HepG2 (cell line): ENCODE measurements at regions not wholly inside any gene's neighbourhood (a gene's known extent, or its start where the extent isn't known, plus 50 kb on each side); places are given as distances from the start of the nearest gene placed in this dataset.

Experiments
- CEBPG ChIP-seq: IDR thresholded peaks from 2 replicates; pipeline ENCODE4 v1.6.1; 2016
- NONO ChIP-seq, 2 experiments: fragments of 450-650 bp in 1 of 2; sonication (generic) in 1 of 2; formaldehyde crosslinking in 1 of 2; IDR thresholded peaks in 1 of 2; conservative IDR thresholded peaks in 1 of 2; 2 replicates each; pipeline versions ENCODE4 v1.6.1 to v1.8.0; 2017 to 2022; ENCODE audit warnings: mild to moderate bottlenecking in 1 of 2, missing genetic modification reagents in 1 of 2, moderate library complexity in 1 of 2
- NR2F6 ChIP-seq, 2 experiments: IDR thresholded peaks; 2 replicates each; pipeline ENCODE4 v1.6.1; 2016; ENCODE audit warnings: antibody characterized with exemption in 1 of 2, mild to moderate bottlenecking in 1 of 2
- NRL ChIP-seq: sonication (generic); formaldehyde crosslinking; IDR thresholded peaks from 2 replicates; pipeline ENCODE4 v1.5.0; 2020; ENCODE audit warnings: missing genetic modification reagents, mild to moderate bottlenecking, moderate library complexity, borderline replicate concordance
- PAF1 ChIP-seq: IDR thresholded peaks from 2 replicates; pipeline ENCODE4 v1.6.1; 2016; ENCODE audit warnings: missing genetic modification reagents, missing compliant biosample characterization
- RXRB ChIP-seq: IDR thresholded peaks from 2 replicates; pipeline ENCODE4 v1.6.1; 2016; ENCODE audit warnings: borderline replicate concordance, missing genetic modification reagents, missing compliant biosample characterization
- SAP130 ChIP-seq: IDR thresholded peaks from 2 replicates; pipeline ENCODE4 v1.6.1; 2016; ENCODE audit warnings: low read depth
- ZBTB1 ChIP-seq: sonication (generic); formaldehyde crosslinking; IDR thresholded peaks from 2 replicates; pipeline ENCODE4 v1.4.0; 2020; ENCODE audit warnings: missing genetic modification reagents, borderline replicate concordance
- ZNF251 ChIP-seq: sonication (generic); formaldehyde crosslinking; IDR thresholded peaks from 2 replicates; pipeline ENCODE4 v1.9.0; 2021; ENCODE audit warnings: mild to moderate bottlenecking, missing genetic modification reagents
- TF ChIP-seq, protein P1 (sequence below), 2 experiments: sonication (generic) in 1 of 2; formaldehyde crosslinking in 1 of 2; IDR thresholded peaks; 2 replicates each; pipeline versions ENCODE4 v1.5.1 to v1.6.1; 2011 to 2020; ENCODE audit warnings: borderline replicate concordance in 1 of 2, low read depth in 1 of 2, low read length in 1 of 2, mild to moderate bottlenecking in 1 of 2, missing genetic modification reagents in 1 of 2, moderate library complexity in 1 of 2
- TF ChIP-seq, protein P2 (sequence below): sonication (generic); formaldehyde crosslinking; IDR thresholded peaks from 2 replicates; pipeline ENCODE4 v1.5.0; 2020; ENCODE audit warnings: missing genetic modification reagents
- TF ChIP-seq, protein P3 (sequence below): sonication (generic); formaldehyde crosslinking; IDR thresholded peaks from 2 replicates; pipeline ENCODE4 v1.5.0; 2020; ENCODE audit warnings: mild to moderate bottlenecking, missing genetic modification reagents
- TF ChIP-seq, protein P4 (sequence below): sonication (generic); formaldehyde crosslinking; IDR thresholded peaks from 2 replicates; pipeline ENCODE4 v1.4.0; 2020; ENCODE audit warnings: missing genetic modification reagents
- TF ChIP-seq, protein P5 (sequence below): IDR thresholded peaks from 2 replicates; pipeline ENCODE4 v1.6.1; 2012; ENCODE audit warnings: low read length, improper control_type of control experiment
- TF ChIP-seq, protein P6 (sequence below): sonication (generic); formaldehyde crosslinking; IDR thresholded peaks from 2 replicates; pipeline ENCODE4 v1.4.0; 2020; ENCODE audit warnings: missing genetic modification reagents, borderline replicate concordance

DNA sequence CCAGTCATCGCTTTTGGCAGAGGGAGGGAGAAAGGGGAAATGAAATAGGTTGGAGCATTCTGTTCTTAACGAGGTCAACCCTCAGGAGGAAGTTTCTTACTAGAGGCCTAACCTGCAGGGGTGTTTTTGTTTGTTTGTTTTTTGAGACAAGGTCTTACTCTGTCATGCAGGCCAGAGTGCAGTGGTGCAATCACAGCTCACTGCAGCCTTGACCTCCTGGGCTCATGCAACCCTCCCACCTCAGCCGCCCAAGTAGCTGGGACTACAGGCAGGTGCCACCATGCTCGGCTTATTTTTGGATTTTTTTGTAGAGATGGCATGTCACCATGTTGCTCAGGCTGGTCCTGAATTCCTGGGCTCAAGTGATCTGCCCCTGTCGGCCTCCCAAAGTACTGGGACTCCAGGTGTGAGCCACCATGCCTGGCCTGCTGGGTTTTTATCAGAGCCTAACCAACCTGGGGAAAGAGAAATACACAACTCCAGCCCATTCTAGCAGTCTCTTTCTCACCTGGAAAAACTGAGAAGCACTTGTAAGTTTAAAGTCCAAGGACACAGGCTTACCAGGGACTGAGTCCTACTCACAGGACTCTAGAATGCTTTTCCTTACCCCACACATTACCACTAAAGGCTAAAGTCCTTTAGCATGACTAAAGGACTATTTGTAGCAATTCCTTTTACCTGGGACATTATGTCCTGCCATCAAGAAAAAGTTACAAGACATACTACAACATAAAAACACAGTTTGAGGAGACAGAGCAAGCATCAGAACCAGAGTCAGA lies 101.0 kb upstream of the EGFR start (continued):
- no peak for TF ChIP-seq NONO (IDR thresholded peaks at IDR 0.05)
- TF ChIP-seq NONO (CRISPR knock-in tag; conservative IDR thresholded peaks at IDR 0.05) = no peak
- TF ChIP-seq, protein P1, sequence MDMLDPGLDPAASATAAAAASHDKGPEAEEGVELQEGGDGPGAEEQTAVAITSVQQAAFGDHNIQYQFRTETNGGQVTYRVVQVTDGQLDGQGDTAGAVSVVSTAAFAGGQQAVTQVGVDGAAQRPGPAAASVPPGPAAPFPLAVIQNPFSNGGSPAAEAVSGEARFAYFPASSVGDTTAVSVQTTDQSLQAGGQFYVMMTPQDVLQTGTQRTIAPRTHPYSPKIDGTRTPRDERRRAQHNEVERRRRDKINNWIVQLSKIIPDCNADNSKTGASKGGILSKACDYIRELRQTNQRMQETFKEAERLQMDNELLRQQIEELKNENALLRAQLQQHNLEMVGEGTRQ (IDR thresholded peaks at IDR 0.05; ENCODE audit: low read depth, low read length) = no peak
- TF ChIP-seq, protein P1 (CRISPR knock-in tag; IDR thresholded peaks at IDR 0.05; ENCODE audit: borderline replicate concordance) = no peak
- TF ChIP-seq ZNF251 = no peak
- TF ChIP-seq, protein P2, sequence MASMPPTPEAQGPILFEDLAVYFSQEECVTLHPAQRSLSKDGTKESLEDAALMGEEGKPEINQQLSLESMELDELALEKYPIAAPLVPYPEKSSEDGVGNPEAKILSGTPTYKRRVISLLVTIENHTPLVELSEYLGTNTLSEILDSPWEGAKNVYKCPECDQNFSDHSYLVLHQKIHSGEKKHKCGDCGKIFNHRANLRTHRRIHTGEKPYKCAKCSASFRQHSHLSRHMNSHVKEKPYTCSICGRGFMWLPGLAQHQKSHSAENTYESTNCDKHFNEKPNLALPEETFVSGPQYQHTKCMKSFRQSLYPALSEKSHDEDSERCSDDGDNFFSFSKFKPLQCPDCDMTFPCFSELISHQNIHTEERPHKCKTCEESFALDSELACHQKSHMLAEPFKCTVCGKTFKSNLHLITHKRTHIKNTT = no peak
- TF ChIP-seq PAF1 (CRISPR knock-in tag) = no peak
- TF ChIP-seq, protein P3, sequence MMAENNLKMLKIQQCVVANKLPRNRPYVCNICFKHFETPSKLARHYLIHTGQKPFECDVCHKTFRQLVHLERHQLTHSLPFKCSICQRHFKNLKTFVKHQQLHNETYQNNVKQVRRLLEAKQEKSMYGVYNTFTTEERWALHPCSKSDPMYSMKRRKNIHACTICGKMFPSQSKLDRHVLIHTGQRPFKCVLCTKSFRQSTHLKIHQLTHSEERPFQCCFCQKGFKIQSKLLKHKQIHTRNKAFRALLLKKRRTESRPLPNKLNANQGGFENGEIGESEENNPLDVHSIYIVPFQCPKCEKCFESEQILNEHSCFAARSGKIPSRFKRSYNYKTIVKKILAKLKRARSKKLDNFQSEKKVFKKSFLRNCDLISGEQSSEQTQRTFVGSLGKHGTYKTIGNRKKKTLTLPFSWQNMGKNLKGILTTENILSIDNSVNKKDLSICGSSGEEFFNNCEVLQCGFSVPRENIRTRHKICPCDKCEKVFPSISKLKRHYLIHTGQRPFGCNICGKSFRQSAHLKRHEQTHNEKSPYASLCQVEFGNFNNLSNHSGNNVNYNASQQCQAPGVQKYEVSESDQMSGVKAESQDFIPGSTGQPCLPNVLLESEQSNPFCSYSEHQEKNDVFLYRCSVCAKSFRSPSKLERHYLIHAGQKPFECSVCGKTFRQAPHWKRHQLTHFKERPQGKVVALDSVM (CRISPR knock-in tag) = no peak
- TF ChIP-seq, protein P4, sequence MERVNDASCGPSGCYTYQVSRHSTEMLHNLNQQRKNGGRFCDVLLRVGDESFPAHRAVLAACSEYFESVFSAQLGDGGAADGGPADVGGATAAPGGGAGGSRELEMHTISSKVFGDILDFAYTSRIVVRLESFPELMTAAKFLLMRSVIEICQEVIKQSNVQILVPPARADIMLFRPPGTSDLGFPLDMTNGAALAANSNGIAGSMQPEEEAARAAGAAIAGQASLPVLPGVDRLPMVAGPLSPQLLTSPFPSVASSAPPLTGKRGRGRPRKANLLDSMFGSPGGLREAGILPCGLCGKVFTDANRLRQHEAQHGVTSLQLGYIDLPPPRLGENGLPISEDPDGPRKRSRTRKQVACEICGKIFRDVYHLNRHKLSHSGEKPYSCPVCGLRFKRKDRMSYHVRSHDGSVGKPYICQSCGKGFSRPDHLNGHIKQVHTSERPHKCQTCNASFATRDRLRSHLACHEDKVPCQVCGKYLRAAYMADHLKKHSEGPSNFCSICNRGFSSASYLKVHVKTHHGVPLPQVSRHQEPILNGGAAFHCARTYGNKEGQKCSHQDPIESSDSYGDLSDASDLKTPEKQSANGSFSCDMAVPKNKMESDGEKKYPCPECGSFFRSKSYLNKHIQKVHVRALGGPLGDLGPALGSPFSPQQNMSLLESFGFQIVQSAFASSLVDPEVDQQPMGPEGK (CRISPR knock-in tag) = no peak
- no peak for TF ChIP-seq NRL (CRISPR knock-in tag)
- TF ChIP-seq CEBPG (CRISPR knock-in tag) = peak; percentile 68
- TF ChIP-seq NR2F6 (IDR thresholded peaks at IDR 0.05) = peak; percentile 80
- TF ChIP-seq NR2F6 (CRISPR knock-in tag; IDR thresholded peaks at IDR 0.05) = peak; percentile 93
- TF ChIP-seq RXRB (CRISPR knock-in tag) = peak; percentile 81
- no peak for TF ChIP-seq ZBTB1 (CRISPR knock-in tag)
- TF ChIP-seq SAP130 (CRISPR knock-in tag) = peak; percentile 32; the same call in 1 of the 2 replicates
- TF ChIP-seq, protein P5, sequence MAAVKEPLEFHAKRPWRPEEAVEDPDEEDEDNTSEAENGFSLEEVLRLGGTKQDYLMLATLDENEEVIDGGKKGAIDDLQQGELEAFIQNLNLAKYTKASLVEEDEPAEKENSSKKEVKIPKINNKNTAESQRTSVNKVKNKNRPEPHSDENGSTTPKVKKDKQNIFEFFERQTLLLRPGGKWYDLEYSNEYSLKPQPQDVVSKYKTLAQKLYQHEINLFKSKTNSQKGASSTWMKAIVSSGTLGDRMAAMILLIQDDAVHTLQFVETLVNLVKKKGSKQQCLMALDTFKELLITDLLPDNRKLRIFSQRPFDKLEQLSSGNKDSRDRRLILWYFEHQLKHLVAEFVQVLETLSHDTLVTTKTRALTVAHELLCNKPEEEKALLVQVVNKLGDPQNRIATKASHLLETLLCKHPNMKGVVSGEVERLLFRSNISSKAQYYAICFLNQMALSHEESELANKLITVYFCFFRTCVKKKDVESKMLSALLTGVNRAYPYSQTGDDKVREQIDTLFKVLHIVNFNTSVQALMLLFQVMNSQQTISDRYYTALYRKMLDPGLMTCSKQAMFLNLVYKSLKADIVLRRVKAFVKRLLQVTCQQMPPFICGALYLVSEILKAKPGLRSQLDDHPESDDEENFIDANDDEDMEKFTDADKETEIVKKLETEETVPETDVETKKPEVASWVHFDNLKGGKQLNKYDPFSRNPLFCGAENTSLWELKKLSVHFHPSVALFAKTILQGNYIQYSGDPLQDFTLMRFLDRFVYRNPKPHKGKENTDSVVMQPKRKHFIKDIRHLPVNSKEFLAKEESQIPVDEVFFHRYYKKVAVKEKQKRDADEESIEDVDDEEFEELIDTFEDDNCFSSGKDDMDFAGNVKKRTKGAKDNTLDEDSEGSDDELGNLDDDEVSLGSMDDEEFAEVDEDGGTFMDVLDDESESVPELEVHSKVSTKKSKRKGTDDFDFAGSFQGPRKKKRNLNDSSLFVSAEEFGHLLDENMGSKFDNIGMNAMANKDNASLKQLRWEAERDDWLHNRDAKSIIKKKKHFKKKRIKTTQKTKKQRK = no peak
- TF ChIP-seq, protein P6, sequence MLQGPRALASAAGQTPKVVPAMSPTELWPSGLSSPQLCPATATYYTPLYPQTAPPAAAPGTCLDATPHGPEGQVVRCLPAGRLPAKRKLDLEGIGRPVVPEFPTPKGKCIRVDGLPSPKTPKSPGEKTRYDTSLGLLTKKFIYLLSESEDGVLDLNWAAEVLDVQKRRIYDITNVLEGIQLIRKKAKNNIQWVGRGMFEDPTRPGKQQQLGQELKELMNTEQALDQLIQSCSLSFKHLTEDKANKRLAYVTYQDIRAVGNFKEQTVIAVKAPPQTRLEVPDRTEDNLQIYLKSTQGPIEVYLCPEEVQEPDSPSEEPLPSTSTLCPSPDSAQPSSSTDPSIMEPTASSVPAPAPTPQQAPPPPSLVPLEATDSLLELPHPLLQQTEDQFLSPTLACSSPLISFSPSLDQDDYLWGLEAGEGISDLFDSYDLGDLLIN (CRISPR knock-in tag) = no peak
